HG02981 (cell line): ENCODE measurements at regions not wholly inside any gene's neighbourhood (a gene's known extent, or its start where the extent isn't known, plus 50 kb on each side); places are given as distances from the start of the nearest gene placed in this dataset.
"Not testable (repeated sequence)": the region's sequence is repeated elsewhere in the genome, so short reads cannot be mapped to it uniquely, and the experiment has no call there.

Source experiments
- ATAC-seq: cut with Tn5 transposase; IDR thresholded peaks from one replicate; pipeline ENCODE4 v1.9.1; 2021; ENCODE audit warnings: mild to moderate bottlenecking, moderate library complexity; ENCODE audit not compliant: unreplicated experiment

DNA sequence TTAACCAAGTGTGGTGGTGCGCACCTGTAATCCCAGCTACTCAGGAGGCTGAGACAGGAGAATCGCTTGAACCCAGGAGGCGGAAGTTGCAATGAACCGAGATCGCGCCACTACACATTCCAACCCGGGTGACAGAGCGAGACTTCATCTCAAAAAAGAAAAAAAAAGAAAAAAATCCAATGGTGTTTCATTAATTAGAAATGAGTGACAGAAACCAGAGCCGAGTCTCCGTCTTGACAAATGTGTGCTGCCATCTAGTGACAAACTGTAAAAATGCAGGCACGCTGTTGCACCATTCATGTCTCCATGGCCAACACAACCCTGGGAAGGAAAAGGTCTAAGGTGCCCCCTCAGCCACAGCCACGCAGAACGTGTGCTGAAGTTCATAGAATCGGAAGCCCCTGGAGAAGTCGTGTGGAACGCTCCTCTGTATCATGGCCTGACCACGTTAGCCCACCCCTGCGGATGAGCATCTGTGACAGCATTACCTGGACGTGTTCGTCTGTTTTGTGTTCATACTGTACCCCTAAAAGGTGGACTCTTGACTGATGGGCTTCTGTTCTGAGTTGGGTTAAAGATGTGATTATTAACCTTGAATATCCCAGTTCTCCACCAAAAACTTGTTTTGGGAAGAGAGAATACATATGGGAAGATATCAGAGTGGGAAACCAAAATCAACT, 94.9 kb downstream of the LYZL2 start:
- ATAC-seq: no peak

GRCh38 chr10:30531751-30532530, 97.6 kb downstream of the LYZL2 start:
- no peak for ATAC-seq

- ATAC-seq: peak; percentile 63
Observed at GRCh38 chr10:30529373-30529998, 95.5 kb downstream of the MAP3K8 start.

DNA sequence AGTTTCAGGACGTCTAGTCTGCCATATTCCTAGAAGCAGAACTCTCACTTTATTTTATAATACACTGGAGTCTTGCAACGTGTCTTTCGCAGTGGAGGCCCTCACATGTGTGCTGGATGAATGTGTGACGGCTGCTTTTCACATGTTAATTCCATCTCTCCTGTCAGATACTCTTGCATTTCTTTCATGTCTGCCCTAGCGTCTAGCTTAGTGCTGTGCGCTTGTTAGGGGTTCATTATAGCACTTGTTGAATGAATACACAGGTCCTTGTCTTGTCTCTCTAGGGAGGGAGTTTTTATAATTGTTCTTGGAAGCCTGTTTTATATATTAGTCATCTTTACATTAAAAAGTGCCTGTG, 94.4 kb downstream of the MAP3K8 start:
- ATAC-seq: no peak

- ATAC-seq: no peak
Observed at GRCh38 chr10:30527623-30528428, 93.8 kb downstream of the MAP3K8 start.

DNA sequence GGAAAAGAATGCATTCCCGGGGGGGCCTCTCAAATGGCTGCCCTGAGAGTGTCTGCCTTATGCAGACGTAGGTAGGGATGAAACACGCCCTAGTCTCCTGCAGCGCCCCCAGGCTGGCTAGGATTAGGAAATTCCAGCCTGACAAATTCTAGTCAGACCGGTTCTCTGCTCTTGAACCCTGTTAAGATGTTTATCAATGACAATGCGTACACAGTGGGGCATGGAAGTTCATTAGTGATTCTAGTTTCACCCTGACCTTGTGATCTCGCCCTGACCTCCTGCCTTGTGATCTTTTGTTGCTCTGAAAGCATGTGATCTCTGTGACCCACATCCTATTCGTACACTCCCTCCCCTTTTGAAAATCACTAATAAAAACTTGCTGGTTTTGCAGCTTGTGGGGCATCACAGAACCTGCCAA, 88.7 kb downstream of the MAP3K8 start:
- not testable (repeated sequence) for ATAC-seq

GRCh38 chr10:30518907-30519306, 84.9 kb downstream of the MAP3K8 start:
- ATAC-seq: no peak
